HL-60 (cell line): ENCODE measurements at regions not wholly inside any gene's neighbourhood (a gene's known extent, or its start where the extent isn't known, plus 50 kb on each side); places are given as distances from the start of the nearest gene placed in this dataset.
"Not testable (repeated sequence)": the region's sequence is repeated elsewhere in the genome, so short reads cannot be mapped to it uniquely, and the experiment has no call there.

Experiments used
- GABPA ChIP-seq: IDR thresholded peaks from 2 replicates; pipeline ENCODE4 v1.6.1; 2012; ENCODE audit warnings: low read depth
- TF ChIP-seq, protein P1 (sequence below): IDR thresholded peaks from one replicate; pipeline ENCODE4 v1.5.1; 2011; ENCODE audit warnings: low read length, control low read depth, inconsistent platforms; ENCODE audit not compliant: insufficient read depth

- TF ChIP-seq, protein P1, sequence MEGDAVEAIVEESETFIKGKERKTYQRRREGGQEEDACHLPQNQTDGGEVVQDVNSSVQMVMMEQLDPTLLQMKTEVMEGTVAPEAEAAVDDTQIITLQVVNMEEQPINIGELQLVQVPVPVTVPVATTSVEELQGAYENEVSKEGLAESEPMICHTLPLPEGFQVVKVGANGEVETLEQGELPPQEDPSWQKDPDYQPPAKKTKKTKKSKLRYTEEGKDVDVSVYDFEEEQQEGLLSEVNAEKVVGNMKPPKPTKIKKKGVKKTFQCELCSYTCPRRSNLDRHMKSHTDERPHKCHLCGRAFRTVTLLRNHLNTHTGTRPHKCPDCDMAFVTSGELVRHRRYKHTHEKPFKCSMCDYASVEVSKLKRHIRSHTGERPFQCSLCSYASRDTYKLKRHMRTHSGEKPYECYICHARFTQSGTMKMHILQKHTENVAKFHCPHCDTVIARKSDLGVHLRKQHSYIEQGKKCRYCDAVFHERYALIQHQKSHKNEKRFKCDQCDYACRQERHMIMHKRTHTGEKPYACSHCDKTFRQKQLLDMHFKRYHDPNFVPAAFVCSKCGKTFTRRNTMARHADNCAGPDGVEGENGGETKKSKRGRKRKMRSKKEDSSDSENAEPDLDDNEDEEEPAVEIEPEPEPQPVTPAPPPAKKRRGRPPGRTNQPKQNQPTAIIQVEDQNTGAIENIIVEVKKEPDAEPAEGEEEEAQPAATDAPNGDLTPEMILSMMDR = not testable (repeated sequence)
- TF ChIP-seq GABPA = not testable (repeated sequence)
Observed at GRCh38 chr3:75311306-75311705, 352.8 kb upstream of the FRG2C start.
